NCI-H510A treated with DMSO at 0.1 percent for 48 hours (cell line): ENCODE measurements at regions not wholly inside any gene's neighbourhood (a gene's known extent, or its start where the extent isn't known, plus 50 kb on each side); places are given as distances from the start of the nearest gene placed in this dataset.

Experiments
- DNase-seq: peaks from one replicate; lab custom pipeline; 2025; lab: John Stamatoyannopoulos, UW

DNA sequence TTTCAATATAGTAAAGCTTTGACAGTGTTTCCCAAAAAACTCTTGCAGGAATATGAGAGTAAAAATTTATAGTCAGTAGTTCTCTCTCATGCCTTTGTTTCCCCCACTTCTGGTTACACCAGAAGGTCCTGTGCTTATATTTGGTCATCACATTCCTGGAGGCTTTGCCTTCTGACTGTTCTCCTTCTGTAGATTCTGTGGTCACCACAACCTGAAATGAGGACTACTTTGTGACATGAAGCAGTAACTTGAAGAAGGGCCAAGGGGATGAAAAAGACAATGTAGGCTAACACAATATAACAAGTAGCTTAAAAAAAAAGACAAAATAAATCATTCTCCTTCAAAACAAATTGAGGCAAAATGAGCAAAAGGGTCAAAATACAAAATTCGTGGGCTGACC is 366.2 kb upstream of the NR3C2 start:
- no peak for DNase-seq

GRCh38 chr4:148800940-148801339 is 358.7 kb upstream of the NR3C2 start:
- no peak for DNase-seq

GRCh38 chr4:148800336-148800885 is 358.2 kb upstream of the NR3C2 start:
- DNase-seq: no peak

DNA sequence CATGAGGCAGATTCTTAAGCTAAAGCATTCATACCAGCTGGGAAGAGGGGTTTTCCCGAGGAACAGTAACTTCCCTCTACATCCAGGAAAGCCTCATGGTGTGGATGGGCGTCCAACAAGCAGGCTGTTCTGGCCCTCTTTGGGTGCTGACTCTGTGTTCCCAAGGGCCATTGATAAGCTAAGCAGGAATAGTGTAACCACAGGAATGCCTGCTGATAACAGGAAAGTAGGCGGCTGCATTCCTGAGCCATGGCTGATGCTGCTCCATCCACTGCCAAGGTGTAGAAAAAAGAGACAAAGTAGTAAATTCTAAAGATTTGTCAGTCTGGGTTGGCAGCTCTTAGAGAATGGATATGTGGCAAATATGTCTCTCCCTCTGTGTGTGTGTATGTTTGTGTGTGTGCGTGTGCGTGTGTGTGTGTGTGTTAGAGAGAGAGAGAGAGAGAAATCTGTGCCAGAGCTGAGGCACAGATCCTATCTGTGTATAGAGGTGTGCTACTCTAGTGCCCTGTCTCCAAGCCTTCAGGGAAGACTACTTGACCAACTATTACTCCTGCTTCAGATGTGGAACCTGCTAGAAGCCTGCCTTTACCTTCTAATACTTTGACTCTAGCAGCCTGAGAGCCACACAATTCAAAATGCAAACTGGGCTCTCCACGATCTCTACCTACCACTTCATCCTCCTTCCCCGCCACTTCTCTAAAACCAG is 353.1 kb upstream of the NR3C2 start:
- no peak for DNase-seq

DNA sequence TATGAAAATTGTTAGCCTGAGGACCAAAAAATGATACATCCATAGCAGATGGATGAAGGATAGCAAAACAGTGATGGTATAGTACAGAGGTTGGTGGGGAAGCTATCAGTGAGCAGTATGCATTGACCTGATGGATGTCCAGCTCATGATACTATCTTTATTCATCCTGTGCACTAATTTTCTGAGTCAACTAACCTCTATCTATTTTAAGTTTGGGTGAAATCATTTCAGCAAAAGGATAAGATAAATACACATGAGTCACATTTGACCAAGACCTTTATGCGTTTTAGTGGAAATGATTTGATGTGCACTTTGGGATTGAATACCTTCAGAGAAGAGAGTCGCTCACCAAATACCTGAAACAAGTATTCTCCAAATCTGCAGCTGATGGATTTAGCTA is 351.0 kb upstream of the NR3C2 start:
- no peak for DNase-seq

DNA sequence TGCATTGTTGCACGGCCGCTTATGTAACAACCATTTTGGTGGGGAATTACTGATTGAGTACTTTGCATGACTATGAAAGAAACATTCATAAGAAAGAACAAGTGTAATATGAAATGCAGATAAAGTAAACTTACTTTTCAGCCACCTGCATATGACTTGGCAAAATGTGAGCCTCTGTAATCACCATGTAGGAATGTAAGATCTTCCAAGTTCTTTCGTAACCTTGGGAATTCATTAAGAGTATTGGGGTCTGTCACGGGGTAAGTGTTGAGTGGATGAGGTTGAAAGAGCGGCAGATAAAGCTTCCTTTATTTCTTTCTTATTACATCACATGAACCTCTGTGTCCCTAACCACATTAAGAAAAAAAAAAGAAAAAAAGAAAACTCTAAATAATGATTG is 348.5 kb upstream of the NR3C2 start:
- no peak for DNase-seq

- DNase-seq: no peak
Observed at GRCh38 chr4:148790246-148790645, 348.0 kb upstream of the NR3C2 start.

DNA sequence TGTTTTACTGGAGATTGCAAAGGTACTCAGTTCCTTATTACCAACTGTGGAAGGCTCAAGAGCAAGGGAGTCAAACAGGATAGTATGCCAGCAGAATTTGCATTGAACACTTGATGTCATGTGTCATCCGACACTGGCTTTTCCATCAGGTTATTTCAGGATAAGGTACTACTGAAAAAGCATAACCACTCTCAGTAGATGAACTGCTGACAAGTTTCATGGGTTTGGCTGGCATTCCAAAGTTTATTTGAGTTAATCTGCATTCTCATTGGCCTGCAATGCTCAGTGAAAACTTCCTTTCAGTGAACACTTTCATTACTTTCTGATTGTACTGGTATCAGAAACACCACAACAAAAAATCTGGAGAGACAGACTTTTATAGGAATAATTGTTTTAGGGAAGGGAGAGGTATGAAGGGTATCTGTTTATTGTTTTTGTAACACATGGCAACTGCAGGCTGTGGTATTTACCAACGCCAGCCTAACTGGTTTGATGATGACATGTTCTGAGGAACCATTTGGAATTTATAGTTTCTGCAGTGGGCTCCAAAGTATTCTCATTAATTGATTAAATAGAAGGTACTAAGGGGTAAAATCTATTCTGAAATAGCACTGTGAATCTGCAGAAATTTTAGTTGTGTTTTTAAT is 345.7 kb upstream of the NR3C2 start:
- DNase-seq: peak; percentile 48

- no peak for DNase-seq
Observed at GRCh38 chr4:148787285-148787684, 345.1 kb upstream of the NR3C2 start.

DNA sequence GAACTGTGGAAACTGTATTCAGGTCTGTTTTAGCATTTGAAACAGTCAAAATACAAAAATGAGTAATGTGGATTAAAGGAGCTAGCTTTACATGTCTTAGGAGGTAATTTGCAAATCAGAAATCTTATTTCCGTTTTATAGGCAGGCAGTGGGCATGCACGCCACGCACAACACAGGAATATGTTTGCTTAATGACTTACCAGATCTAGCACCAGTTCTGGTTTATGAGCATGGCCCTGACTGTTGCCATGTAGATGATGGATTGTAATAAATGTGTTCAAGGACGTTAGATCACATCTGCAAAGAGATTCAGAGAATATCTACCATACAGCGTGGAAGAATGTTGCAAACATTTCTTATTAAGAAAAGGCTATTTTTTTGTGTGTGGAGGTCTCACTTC is 344.5 kb upstream of the NR3C2 start:
- no peak for DNase-seq

- no peak for DNase-seq
Observed at GRCh38 chr4:148782284-148782683, 340.1 kb upstream of the NR3C2 start.

GRCh38 chr4:148780426-148781005 is 338.3 kb upstream of the NR3C2 start:
- DNase-seq: no peak

DNA sequence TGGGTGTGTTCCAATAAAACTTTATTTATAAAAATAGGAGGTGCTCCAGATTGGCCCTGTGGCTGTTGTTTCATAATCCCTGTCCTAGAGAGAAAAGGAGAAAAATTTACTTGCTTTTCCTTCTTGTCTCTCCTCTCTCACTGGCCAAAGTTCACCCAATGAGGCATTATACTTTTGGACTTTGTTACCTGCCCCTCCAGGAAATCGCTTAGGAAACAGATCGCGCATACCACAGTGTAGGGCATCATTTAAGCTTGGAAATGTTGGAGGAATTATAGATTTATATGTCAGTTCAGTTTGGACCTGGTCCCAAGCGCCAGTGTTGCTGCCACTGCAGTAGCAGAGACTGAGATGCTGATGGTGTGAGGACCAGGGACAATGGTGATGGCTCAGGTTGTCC is 337.6 kb upstream of the NR3C2 start:
- no peak for DNase-seq

DNA sequence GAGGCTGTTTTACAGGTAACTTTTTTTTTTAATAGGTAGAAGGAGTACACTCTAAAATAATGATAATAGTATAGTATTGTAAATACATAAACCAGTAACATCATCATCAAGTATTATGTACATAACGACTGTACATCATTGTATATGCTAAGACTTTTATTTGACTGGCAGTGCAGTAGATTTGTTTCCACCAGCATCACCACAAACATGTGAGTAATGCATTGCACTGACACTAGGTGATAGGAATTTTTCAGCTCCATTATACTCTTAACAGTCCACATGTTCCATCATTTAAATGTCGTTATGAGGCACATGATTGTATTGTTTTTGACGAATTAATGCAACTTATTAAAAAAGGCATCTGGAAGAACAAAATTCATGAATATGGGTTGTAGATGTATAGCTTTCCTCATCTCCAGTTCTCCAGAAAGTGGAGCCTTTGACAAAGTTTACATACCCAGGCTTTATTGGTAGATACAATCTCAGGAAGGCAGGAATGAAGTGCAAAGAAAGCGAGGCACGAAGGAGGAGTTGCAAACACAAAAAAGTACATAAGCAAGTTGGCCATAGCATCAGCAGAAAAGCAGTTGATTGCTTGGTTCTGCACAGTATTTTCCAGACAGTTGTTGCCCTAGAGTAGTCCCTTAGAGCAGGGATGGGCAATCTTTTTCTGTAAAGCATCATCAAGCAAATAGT is 336.9 kb upstream of the NR3C2 start:
- no peak for DNase-seq

DNA sequence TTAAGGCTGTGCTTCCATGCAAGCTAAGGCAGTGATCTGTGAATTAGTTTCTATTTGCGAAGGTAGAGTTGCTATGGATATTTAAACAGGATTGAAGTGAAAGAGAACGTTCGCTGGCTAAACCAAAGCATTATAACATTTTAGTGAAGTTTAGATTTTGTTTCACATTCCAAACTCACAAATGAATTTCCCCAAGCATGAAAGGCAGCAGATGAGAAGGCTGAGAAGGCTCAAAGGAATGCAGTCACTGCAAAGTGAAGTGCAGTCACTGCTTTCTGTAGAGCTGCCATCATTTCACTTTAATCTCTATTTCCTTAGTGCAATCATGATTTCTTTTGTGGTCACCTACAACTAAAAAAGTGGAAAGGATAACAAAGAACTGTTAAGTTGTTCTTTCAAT is 334.7 kb upstream of the NR3C2 start:
- DNase-seq: no peak

DNA sequence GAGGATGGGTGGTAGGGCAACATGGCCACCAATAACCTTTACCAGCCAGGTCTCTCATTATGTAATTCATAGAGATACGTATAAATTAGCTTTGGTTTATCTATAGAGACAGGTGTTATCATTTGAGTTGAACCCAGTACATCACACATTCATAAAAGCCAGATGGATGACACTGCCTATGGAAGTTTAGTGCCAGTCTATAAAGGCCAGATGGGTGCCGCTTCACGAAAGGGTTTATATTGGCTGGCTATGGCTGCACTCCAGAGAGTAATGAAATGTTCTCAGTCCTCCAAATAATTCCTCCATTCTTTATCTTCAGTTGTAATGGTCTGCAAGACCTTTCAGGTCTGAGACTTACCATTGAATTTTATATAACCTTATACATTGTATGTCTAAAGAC is 331.9 kb upstream of the NR3C2 start:
- DNase-seq: no peak

DNA sequence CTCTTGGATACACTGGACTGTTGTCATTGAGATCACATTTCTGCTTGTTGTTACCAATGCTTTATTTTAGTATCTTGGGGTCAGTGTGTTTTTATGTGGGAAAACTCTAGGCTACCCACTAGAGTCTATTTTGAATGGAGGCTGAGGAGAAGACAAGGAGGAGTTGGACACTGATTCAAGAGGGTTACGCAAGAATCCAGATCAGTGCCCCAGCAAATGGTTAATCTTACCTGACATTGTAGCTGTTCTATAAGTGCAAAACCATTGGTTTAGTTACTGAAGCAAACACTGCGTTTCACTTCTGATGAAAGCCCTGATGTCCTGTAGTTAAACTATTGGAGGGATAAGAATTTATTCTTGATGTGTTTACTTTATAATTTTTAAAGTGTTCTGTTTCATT is 331.1 kb upstream of the NR3C2 start:
- no peak for DNase-seq

DNA sequence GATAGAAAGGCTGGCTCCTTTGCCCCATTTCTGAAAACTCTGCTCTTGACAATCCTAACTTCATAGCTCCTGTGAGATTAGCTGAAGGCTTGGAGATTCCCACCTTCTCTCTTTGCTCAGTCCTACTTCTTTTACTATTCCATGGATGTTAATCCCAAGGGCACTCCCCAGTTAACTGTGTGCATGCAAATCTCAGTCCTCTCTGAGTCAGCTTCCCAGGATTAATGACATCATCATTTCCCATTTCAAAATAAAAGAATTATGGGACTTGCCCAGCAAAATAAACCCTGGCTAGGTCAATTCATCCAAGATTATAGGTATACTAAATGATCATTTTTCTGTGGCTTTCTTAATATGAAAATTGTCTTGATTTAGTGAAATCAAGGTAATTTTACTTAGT is 328.6 kb upstream of the NR3C2 start:
- no peak for DNase-seq

DNA sequence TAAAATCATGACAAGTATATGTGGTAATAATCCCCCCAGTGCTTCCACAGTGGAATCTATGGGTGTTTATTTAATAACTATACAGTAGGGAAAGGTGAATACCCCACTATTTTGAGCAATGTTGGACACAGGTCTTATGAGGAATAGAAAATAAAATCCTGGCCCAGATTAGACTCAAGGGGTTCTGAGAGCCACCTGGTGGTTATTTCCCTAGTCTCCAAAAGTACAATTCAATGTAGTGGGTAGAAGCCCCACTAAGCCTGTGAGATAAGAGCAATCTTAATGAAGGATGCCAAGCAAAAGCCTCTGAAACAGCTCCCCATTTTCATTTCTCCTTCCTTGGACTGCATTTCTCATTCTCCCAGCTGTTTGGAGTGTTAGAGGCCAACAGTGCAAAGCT is 328.2 kb upstream of the NR3C2 start:
- DNase-seq: no peak

DNA sequence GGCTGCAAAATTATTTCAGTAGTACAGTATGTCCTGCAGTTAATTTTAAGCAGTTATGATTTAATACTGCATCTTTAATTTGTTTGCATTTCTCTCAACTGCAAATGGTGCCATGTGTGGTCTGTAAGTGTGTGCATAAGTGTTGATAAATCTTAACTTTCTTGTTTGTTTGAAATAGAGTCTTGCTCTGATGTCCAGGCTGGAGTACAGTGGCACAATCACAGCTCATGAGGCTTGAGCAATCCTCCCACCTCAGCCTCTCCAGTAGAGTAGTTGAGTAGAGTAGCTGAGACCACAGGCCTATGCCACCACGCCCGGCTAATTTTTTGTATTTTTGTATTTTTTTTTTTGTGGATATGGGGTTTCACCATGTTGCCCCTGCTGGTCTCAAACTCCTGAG is 322.5 kb upstream of the NR3C2 start:
- no peak for DNase-seq

- DNase-seq: no peak
Observed at GRCh38 chr4:148757171-148757570, 315.0 kb upstream of the NR3C2 start.

DNA sequence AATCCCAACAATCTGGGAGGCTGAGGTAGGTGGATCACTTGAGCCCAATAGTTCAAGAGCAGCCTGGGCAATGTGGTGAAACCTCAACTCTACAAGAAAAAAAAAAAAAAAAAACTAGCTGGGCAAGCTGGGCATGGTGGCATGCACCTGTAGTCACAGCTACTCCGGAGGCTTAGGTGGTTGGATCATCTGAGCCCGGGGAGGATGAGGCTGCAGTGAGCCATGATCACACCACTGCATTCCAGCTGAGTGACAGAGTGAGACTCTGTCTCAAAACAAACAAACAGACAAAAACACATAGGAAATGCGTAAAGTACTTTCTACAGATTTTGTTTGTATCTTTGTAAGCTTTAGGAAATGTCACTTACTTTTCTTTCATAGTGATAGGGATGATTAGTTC is 307.2 kb upstream of the NR3C2 start:
- no peak for DNase-seq

DNA sequence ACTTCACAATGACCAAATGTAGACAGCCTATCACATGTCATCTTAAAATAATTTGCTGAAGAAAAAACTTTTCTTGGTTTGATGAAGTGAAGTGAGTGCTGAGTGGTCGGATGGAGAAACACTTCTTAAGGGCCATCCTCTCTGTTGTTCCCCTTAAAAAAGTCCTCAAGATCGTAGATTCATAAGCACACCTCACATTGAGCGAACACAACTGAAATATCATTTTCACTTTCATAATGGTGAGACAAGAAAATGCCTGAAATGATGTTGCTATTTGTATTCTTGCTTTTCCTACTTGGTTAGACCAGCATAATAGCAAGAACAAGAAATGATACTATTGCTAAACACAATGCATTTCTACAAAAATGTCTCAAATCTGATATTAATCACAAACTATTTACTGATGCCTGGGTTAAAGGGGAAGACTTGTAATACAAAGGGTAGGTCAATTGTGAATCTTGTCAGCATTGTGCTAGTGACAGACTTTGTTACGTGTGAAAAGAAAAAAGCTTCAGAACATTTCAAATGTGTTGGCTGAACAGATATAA is 305.6 kb upstream of the NR3C2 start:
- DNase-seq: no peak
